ENCODE measurements at regions not wholly inside any gene's neighbourhood (a gene's known extent, or its start where the extent isn't known, plus 50 kb on each side); places are given as distances from the start of the nearest gene placed in this dataset.

DNA sequence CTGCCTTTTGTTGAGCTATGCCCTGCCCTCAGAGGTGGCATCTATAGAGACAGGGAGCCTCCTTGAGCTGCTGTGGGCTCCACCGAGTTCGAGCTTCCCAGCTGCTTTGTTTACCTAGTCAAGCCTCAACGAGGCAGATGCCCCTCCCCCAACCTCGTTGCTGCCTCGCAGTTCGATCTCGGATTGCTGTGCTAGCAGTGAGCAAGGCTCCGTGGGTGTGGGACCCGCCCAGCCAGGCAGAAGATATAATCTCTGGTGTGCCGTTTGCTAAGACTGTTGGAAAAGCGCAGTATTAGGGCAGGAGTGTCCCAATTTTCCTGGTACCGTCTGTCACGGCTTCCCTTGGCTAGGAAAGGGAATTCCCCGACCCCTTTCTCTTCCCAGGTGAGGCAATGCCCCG is 88.4 kb upstream of the CDK6 start:
- TF ChIP-seq, protein P1, sequence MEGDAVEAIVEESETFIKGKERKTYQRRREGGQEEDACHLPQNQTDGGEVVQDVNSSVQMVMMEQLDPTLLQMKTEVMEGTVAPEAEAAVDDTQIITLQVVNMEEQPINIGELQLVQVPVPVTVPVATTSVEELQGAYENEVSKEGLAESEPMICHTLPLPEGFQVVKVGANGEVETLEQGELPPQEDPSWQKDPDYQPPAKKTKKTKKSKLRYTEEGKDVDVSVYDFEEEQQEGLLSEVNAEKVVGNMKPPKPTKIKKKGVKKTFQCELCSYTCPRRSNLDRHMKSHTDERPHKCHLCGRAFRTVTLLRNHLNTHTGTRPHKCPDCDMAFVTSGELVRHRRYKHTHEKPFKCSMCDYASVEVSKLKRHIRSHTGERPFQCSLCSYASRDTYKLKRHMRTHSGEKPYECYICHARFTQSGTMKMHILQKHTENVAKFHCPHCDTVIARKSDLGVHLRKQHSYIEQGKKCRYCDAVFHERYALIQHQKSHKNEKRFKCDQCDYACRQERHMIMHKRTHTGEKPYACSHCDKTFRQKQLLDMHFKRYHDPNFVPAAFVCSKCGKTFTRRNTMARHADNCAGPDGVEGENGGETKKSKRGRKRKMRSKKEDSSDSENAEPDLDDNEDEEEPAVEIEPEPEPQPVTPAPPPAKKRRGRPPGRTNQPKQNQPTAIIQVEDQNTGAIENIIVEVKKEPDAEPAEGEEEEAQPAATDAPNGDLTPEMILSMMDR (IDR thresholded peaks at IDR 0.05), result no peak
- TF ChIP-seq POLR2AphosphoS5 (IDR thresholded peaks at IDR 0.05), result no peak
